ENCODE measurements at regions not wholly inside any gene's neighbourhood (a gene's known extent, or its start where the extent isn't known, plus 50 kb on each side); places are given as distances from the start of the nearest gene placed in this dataset.

- TF ChIP-seq CTCF (IDR thresholded peaks at IDR 0.05) = no peak
- no peak for TF ChIP-seq POLR2A (IDR thresholded peaks at IDR 0.05)
Measured at GRCh38 chr3:10683106-10683505, 132.9 kb upstream of the SLC6A11 start.

Measured in testis (tissue), 2 donors.